ENCODE measurements at regions not wholly inside any gene's neighbourhood (a gene's known extent, or its start where the extent isn't known, plus 50 kb on each side); places are given as distances from the start of the nearest gene placed in this dataset.

DNA sequence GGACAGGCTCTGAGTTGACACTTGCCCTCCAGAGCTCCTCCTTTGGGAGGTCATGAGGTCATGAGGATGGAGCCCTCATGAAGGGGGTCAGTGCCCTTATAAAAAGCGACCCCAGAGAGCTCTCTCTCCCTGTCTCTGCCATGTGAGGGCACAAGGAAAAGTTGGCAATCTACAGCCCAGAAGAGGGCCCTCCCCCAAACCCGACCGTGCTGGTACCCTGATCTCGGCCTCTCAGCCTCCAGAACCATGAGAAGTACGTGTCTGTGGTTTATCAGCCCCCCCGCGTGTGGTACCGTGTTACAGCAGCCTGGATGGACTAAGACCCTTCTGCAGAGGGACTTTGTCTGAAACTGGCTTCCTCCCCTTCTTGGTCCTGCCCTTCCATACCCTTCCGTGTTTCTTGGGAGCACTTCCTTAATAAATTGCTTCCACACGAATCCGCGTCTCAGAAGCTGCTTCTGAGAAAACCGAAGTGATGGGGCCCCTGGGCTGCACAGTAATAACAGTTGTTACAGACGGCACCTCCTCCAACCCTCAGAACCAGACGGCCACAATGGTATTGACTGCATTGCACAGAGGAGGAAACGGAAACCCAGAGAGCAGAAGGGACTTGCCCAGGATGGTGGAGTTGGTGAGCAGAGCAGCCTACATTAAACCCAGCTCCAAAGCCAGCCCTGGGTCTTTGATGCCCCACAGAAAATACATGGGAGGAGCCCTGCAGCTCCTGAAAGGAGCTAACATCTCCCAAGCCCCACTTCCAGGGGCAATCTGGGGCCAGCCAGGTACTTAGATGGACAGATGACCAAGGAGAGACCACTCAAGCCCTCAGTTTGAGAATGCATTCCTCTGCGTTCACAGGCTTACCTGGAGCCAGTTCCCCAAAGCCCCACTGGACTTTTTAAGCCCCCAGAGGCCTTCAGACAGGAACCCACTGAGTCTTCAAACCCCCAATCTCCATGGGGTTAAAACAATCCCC, 242.7 kb downstream of the BCOR start:
- DNase-seq (ENCODE audit: low spot score) = no peak

DNA sequence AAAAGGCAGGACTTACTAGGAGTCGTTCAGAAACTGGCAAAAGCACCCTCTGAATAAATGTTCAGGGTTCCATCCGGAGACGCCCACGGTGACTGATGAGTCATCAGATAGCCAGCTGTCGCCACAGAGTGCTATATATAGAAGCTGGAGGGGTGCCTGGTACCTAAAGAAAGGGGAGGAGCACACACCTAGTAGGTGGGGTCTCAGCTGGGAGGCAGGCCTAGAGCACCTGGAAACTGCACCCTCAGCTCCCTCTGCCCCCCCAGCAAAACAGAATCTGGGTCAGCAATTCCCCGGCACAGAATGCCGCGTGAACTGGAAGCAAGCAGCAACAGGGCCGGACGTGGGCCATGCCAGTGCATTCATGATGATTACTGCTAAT, 242.0 kb downstream of the BCOR start:
- peak; percentile 41 for DNase-seq (ENCODE audit: low spot score)

DNA sequence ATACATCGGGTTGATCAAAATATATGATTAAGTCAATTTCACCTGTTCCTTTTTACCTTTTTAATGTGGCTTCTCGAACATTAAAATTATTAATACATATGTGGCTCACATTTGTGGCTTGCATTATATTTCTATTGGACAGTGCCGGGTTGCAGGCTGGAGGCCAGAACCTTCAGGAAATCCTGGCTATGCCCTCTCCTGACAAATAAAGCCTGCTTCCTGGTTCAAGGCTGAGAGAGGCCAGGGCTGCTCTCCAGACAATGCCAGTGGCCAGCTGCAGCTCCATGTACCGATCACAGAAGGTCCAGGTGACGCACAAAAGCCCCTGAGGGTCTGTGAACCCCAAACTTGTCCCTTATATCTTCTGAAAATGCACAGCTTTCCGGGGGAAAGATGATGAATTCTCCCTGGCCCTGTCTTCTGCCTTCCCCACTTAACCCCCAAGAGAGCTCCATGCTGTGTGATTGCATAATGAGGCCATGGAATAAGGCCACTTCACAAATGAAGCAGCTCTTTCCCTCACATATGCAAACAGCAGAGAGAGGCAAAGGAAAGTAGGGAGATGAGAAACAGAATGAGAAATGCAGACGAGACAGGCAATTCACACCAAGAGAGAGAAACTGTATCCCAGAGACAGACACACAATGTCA, 241.2 kb downstream of the BCOR start:
- DNase-seq (ENCODE audit: low spot score) = no peak

DNA sequence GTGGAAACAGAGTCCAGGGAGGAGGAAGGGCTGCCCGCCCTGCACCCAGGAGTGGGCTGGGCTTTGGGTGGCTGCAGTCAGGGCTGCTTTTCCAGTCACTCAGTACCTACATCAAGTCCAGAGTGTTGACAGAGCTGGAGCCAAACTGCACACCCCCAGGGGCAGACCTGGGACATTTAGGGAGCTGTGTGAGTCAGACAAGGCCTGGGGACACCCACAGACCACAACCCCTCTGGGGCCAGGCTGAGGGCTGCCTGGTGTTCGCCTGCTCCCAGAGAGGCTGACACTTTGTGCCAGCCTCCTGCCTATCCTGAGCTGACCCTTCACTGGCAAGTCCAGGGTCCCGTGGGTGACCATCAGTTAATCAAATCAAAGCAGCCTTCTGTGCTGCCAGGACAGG, 240.0 kb downstream of the BCOR start:
- DNase-seq (ENCODE audit: low spot score) = no peak

DNA sequence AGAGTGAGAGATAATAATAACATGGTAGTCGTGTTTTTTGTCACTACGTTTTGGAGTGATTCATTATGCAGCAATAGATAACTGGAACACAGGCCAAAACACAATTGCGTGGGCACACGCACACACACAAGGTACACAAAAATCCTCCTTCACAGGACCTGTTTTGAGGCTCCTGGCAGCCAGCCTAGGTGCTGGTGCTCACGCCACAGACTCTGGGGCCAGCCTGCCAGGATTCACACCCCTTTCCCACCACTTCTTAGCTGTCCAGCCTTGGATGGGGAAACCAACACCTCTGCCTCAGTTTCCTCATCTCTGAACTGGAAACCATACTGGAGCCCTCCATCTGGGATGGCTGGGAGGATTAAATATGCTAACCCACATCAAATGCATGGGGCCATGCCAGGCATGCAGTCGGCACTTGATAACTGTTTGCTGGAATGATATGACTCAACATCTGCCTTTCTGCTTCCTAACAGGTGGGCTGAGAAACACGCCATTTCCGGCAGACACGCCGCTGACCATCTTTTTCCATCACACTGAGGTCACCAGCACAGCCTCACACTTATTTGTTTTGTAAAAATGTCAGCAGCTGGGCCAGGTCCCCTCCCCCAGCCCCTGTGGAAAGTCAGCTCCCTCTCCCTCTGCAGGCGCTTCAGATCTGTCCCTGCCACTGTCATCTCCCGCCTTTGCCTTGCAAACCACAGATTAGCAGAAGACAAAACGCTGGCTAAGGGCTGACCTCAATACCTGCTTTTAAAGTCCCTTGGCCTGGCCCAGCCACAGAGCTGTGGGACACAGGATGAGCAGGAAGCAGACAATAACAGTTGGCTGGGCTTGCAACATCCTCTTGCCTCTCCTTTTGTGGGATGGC, 237.5 kb downstream of the BCOR start:
- DNase-seq (ENCODE audit: low spot score) = peak; percentile 81

DNA sequence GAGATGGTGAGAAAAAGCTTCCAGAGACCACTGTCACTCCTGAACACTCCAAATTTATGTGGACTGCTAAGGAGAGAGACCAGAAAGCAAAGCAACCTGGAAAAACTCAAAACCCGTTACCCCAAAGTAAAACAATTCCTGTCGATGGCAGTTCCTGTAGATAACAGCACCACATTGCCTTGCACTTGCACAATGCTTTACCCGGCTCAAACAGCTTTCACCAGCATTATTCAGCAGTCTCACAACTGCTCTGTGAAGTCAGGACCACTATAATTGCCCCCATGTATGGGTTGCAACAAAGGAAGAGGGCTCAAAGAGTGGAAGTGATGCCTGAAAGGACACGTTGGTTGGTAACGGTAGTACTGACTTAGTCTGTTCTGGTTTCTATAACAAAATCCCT, 234.8 kb downstream of the BCOR start:
- DNase-seq (ENCODE audit: low spot score) = no peak

DNA sequence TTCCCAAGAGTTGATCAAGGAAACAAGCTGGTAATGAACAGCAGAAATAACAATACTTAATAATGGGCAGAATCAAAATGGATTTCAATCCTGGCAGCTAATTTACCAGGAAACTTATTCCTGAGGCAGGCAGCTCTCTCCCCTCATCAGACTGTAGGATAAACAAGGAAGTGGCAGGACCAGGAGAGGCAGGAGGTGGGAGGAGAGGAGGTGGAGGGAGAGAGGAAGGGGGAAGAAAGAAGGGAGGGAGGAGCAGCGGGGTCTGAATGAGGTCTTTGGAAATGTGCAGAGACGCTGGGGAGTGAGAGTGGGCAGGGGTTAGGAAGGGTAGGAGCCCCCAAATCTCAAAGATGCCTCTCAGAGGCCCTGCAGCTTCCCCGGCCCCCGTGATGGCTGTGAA, 231.5 kb downstream of the BCOR start:
- DNase-seq (ENCODE audit: low spot score) = no peak

DNA sequence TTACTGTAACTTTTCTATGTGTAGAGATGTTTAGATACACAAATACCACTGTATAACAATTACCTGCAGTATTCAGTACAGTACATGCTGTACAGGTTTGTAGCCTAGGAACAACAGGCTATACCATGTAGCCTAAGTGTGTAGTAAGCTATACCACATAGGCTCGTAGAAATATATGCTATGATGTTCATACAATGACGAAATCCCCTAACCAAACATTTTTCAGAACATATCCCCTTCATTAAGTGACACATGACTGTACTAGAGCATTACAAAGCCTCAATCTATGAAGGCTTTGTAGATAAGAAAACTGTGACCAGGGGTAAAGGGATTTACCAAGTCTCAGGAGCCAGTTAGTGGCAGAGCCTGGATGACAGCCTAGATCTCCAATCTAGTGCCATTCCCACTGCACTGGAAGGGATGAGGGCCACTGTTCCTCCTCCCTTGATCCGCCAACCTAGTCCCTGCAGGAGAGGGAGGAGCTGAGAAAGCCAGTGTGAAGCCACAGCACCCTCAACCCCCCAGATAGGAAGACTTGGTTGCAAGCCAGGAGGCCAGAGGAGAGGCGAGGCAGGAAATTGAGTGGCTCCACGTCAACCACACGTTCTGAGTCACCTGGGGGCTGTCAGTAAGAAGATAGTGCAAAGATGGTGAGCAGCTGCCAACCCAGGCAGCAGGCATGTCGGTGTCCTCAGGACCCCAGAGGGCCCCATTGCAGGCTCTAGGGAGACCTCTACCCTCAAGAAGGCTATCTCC, 227.7 kb downstream of the BCOR start:
- DNase-seq (ENCODE audit: low spot score) = no peak

DNA sequence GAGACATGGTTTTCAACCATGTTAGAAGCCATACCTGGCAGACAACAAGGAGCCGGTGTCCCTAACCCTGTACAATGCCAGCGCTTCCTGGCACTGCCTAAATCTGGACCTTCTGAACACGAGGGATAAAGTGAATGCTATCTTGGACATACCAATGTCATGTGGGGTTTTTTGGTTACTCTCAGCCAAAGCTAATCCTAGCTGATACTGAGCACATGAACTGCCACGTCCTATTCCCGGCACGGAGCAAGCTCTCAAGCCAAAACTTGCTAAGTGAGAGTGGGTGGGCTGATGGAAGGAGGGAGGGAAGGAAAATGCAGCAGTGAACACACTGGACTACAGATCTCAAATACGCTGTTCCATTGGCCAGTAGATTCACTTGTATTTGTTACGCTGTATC, 226.1 kb downstream of the BCOR start:
- DNase-seq (ENCODE audit: low spot score) = no peak

DNA sequence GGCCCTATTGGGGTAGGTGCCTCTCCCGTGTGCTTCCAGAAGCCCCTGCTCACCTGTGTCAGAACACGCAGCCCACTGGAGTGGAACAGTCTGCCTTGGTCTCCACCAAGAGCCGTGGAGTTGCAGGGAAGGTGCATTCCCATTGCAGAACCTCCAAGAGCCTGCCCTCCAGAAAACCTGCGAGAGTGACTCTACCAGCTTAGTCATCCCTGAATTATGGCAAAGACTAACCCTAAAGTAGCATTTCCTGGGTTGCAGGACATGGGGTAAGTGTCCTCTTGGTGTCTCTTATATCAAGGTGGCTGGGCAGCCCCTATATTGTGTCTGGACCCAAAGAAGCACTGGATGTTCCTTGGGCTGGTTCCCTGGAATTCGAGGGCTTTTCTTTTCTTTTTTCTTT, 224.6 kb downstream of the BCOR start:
- DNase-seq (ENCODE audit: low spot score) = no peak

DNA sequence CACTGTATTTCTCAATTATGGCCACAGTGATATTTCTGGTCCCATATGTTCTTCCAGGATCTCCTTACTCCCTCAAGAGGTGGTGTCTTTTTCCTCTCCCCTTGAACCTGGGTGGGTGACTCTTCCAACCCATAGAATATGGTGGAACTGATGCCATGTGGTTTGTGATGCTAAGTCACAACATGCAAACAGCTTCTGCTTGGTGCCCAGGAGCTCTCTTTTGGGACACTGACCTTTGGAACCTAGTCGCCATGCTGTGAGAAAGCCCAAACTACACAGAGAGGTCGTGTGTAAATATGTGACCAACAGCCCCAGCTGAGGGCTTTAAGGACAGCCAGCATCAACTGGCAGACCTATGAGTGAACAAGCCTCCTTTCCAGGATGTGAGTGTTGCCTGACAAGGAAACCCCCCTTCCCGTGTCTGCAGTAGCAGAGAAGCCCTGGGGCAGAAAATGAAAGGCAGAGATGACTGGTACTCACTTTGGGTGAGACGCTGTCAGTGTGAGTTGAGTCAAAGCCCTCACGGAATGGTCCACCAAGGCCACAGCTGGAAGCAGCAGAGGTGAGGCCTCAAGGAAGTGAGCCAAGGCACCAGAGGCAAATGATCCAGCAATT, 223.4 kb downstream of the BCOR start:
- DNase-seq (ENCODE audit: low spot score) = no peak

DNA sequence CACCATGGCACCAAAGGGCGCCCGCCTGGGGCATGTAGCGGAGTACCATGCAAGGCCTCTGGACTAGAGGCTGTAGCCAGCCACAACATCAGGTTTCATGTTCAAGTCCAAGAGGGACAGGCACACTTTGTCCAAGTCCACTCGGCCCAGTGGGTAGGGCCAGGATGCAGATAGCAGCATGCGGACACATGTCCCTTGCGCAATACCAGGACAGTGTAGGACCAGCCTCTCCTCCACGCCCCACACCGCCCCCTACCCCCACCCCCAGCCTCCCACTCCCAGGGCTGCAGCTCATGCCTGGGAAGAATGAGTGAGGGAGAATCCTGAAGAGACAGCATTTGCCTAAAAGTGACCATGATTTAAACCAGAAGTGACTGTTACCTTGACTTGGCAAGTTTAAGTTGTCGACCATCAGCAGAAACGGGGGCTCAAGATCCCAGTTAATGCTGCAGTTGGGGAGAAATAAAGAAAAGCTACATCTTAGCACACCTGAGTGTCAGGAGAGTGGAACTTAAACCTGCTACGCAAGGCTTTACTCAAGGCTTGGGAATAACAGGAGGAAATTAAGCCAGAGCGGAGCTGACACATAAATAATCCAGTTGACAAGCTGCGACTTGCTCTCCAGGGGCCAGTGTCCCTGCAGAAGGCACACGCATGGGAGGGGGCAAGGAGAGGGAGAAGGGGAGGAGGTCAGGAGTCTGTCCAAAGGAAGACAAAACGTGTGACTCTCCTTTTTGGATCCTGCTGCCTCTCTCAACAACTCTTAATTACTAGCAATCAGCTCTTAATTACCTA, 221.7 kb downstream of the BCOR start:
- DNase-seq (ENCODE audit: low spot score) = no peak

DNA sequence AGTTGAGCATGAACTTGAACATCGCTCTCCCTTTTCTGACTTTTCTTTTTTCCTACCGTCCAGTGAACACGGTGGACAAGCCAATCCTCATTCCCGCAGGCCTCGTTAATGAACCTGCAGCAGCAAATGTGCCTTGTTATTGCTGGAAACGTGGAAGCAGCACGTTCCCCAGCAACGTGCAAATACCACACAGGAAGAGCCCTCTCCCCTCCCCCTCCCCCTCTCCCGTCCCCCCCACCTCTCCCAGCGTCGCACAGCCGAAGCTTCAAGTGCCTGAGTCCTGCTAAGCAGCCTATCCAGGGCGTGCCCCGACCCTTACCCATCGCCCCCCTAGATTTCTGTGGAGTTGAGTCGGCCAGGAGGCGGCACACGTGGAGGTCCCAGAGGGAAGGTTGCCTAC, 219.9 kb downstream of the BCOR start:
- DNase-seq (ENCODE audit: low spot score) = no peak

DNA sequence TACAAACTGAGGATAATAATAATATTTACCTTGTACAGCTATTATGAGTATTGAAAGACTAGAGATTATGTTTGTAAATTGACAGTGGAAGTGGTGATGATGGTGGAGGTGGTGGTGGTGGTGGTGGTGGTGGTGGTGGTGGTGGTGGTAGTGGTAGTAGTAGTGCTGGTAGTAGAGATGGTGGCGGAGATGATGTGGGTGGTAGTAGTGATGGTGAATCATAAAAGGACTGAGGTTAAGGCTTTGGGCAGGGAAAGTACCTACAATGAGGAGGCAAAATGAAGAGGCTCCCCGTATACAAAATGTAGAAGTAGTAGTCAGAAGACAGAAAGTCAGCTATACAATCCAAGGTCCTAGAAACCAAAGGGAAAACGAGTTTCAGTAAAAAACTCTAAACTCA, 214.1 kb downstream of the BCOR start:
- DNase-seq (ENCODE audit: low spot score) = no peak

DNA sequence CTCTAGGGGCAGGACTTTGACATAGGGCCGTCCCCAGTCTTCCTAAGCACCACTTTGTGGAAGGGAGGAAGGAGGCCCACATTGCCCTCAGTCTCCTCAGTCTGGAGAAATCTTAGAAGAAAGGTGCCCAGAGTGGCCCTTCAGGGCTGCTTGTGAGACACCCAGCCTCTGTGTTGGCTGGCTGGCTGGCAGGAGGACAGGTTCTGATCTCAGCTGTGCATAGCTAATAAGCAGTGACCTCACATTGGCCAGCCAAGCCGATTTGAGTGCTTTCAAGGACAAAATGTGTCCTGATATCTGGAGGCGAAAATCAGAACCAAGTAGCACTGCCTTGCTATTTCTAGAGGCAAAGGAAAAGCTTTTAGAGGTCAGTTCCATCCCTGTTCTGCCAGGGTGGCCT, 211.5 kb downstream of the BCOR start:
- no peak for DNase-seq (ENCODE audit: low spot score)

DNA sequence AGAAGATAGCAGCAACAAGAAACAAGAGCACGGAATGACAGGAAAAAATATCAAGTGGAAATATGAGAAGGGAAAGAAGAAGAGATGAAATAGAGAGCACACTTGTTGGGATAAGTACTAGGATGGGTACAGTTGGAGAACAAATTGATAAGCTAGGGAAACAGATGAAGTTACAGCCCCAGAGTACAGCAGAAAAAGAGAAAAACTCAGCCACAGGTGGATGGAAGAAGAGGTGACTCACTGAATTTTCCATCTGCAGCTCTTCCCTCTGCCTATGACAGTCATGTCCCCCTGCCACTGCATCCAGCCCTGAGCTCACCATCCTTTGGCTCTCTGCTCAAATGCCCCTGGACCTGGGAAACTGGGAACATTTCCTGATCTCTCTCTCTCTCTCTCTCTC, 209.0 kb downstream of the BCOR start:
- DNase-seq (ENCODE audit: low spot score) = no peak

DNA sequence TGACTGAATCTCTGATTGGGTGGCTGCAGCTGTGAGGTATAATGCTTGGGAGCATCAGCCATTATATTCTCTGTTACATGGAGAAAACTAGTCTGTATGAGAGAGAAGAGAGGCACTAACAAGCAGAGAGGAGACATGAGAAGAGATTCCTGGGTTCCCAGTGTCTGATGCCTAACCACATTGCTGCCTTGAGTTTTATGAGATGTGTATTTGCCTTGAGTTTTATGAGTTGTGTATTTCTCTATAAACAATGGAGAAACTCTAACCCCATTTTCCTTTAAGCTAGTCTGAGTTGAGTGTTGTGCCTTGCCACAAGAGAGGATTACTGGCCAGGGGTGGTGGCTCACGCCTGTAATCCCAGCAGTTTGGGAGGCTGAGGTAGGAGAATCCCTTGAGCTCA, 208.1 kb downstream of the BCOR start:
- no peak for DNase-seq (ENCODE audit: low spot score)

DNA sequence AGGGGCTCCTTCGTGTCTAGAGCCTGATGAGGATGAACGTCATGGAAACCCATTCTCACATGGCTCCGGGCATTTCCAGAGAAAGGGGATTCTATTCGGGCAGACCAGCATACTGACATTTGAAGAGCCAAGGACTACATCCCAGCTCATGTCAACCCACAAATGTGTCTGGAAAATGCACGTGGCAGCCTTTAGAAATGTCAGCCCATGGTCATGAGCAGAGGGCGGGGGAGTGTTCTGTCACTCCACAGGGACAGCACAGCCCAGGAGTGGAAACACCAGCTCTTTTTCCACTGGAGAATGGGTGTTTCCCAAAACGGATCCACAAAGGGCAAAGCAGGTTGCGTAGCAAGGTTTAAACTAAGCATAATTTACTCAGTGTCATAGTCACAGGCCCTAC, 207.0 kb downstream of the BCOR start:
- no peak for DNase-seq (ENCODE audit: low spot score)

DNA sequence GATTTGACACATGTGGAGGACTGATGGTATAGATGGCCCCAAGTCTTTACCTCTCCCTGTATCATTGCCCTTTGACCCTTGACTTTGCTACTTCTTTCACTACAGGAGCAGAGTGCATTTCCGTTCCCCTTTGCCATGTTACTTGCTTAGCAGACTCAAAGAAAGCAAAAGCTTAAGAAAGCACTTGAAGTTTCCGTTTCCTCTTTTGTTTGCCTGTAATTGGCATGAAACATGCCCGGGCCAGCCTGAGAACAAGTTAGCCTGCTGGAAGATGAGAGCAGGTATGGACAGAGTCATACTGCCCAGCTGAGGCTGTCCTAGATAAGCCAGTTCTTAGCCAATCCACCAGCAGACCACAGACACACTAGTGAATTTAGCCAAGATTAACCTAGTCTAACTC, 206.0 kb downstream of the BCOR start:
- DNase-seq (ENCODE audit: low spot score) = no peak
